Astrocyte (in vitro differentiated cells and primary cell): ENCODE measurements at regions not wholly inside any gene's neighbourhood (a gene's known extent, or its start where the extent isn't known, plus 50 kb on each side); places are given as distances from the start of the nearest gene placed in this dataset.

Source experiments
- DNase-seq: peaks from one replicate; pipeline ENCODE4 v3.0.0-alpha.2; 2010; ENCODE audit warnings: low read depth
- FAIRE-seq: peaks from 2 replicates; lab custom pipeline; 2011; peaks lifted over from hg19 to GRCh38; lab: Jason Lieb, UNC
- H2AFZ ChIP-seq: 2 replicates; pipeline ENCODE4 v1.6.0; 2012; ENCODE audit warnings: low read depth, low read length, inconsistent platforms
- H3K27ac ChIP-seq: 2 replicates; pipeline ENCODE4 v1.5.1; 2011; ENCODE audit warnings: low read depth, low read length, inconsistent platforms
- H3K27me3 ChIP-seq: 2 replicates; pipeline ENCODE4 v1.6.0; 2011; ENCODE audit warnings: low read length, inconsistent platforms; ENCODE audit not compliant: insufficient read depth
- H3K36me3 ChIP-seq: 2 replicates; pipeline ENCODE4 v1.5.1; 2011; ENCODE audit warnings: low read length, inconsistent platforms; ENCODE audit not compliant: insufficient read depth
- H3K4me1 ChIP-seq: 2 replicates; pipeline ENCODE4 v1.5.1; 2011; ENCODE audit warnings: low read length, inconsistent platforms; ENCODE audit not compliant: insufficient read depth
- H3K4me2 ChIP-seq: 2 replicates; pipeline ENCODE4 v1.6.0; 2012; ENCODE audit warnings: low read length, inconsistent platforms
- H3K4me3 ChIP-seq: 2 replicates; pipeline ENCODE4 v1.5.1; 2011; ENCODE audit warnings: low read depth, mild to moderate bottlenecking, low read length, inconsistent platforms; ENCODE audit not compliant: insufficient read depth
- H3K79me2 ChIP-seq: 2 replicates; pipeline ENCODE4 v1.6.0; 2012; ENCODE audit warnings: mild to moderate bottlenecking, low read length, inconsistent platforms; ENCODE audit not compliant: insufficient read depth
- H3K9ac ChIP-seq: 2 replicates; pipeline ENCODE4 v1.6.0; 2012; ENCODE audit warnings: mild to moderate bottlenecking, low read length, inconsistent platforms
- H3K9me3 ChIP-seq: 2 replicates; pipeline ENCODE4 v1.5.1; 2012; ENCODE audit warnings: low read depth, mild to moderate bottlenecking, low read length, inconsistent platforms; ENCODE audit not compliant: insufficient read depth
- H4K20me1 ChIP-seq: 2 replicates; pipeline ENCODE4 v1.6.0; 2012; ENCODE audit warnings: low read length, inconsistent platforms; ENCODE audit not compliant: insufficient read depth
- H3K27ac Mint-ChIP-seq: one replicate; pipeline ENCODE4 v1.8.0; 2021; ENCODE audit warnings: mild to moderate bottlenecking, mixed read lengths; ENCODE audit not compliant: unreplicated experiment
- H3K27me3 Mint-ChIP-seq: one replicate; pipeline ENCODE4 v1.8.0; 2021; ENCODE audit warnings: low read depth, mixed read lengths; ENCODE audit not compliant: unreplicated experiment
- H3K36me3 Mint-ChIP-seq: one replicate; pipeline ENCODE4 v1.8.0; 2021; ENCODE audit warnings: low read depth, mixed read lengths; ENCODE audit not compliant: unreplicated experiment
- H3K4me1 Mint-ChIP-seq: one replicate; pipeline ENCODE4 v1.8.0; 2021; ENCODE audit warnings: low read depth, mixed read lengths; ENCODE audit not compliant: unreplicated experiment
- H3K4me3 Mint-ChIP-seq: one replicate; pipeline ENCODE4 v1.8.0; 2021; ENCODE audit warnings: mild to moderate bottlenecking, moderate library complexity, mixed read lengths; ENCODE audit not compliant: unreplicated experiment
- H3K9me3 Mint-ChIP-seq: one replicate; pipeline ENCODE4 v1.8.0; 2021; ENCODE audit warnings: mild to moderate bottlenecking, mixed read lengths; ENCODE audit not compliant: unreplicated experiment
- CTCF ChIP-seq: IDR thresholded peaks from 2 replicates; pipeline ENCODE4 v1.5.1; 2011; ENCODE audit warnings: low read depth, mild to moderate bottlenecking, inconsistent platforms, low read length, moderate library complexity; ENCODE audit not compliant: insufficient read depth
- EZH2 ChIP-seq: IDR thresholded peaks from 2 replicates; pipeline ENCODE4 v1.6.1; 2012; ENCODE audit warnings: mild to moderate bottlenecking, low read length, inconsistent platforms; ENCODE audit not compliant: insufficient read depth

GRCh38 chr16:72266836-72267235 is 94.9 kb upstream of the PMFBP1 start:
- no peaks in the 10 kb centered on the region for H3K36me3 ChIP-seq
- H3K9me3 ChIP-seq: no peaks in the 10 kb centered on the region
- Mint-ChIP-seq H3K4me3 (no peak overlapping the region), H3K27me3 (no peaks in the 10 kb centered on the region), H3K27ac (no peak overlapping the region), H3K4me1 (no peaks in the 10 kb centered on the region), H3K36me3 (no peaks in the 10 kb centered on the region), H3K9me3 (no peaks in the 10 kb centered on the region)
- H3K9ac ChIP-seq: no peak overlapping the region
- H3K4me1 ChIP-seq: no peaks in the 10 kb centered on the region
- FAIRE-seq (no peak), DNase-seq (no peak)
- H3K27ac ChIP-seq: no peak overlapping the region
- H3K79me2 ChIP-seq: no peaks in the 10 kb centered on the region
- no peak overlapping the region for H2AFZ ChIP-seq
- H3K4me2 ChIP-seq: no peak overlapping the region
- no peaks in the 10 kb centered on the region for H3K27me3 ChIP-seq
- no peak overlapping the region for H3K4me3 ChIP-seq
- H4K20me1 ChIP-seq: no peaks in the 10 kb centered on the region
- no peak for TF ChIP-seq CTCF
- TF ChIP-seq EZH2: no peak

- H3K79me2 ChIP-seq: no peaks in the 10 kb centered on the region
- TF ChIP-seq EZH2: no peak
- H3K9ac ChIP-seq: no peak overlapping the region
- no peak overlapping the region for H3K4me2 ChIP-seq
- no peaks in the 10 kb centered on the region for H3K36me3 Mint-ChIP-seq
- no peak for DNase-seq
- H3K36me3 ChIP-seq: no peaks in the 10 kb centered on the region
- no peak for FAIRE-seq
- H3K9me3 ChIP-seq: no peaks in the 10 kb centered on the region
- H3K27ac Mint-ChIP-seq: no peak overlapping the region
- H3K27ac ChIP-seq: no peak overlapping the region
- H3K4me1 ChIP-seq: no peaks in the 10 kb centered on the region
- no peaks in the 10 kb centered on the region for H3K27me3 Mint-ChIP-seq
- H3K4me1 Mint-ChIP-seq: no peaks in the 10 kb centered on the region
- H3K9me3 Mint-ChIP-seq: no peaks in the 10 kb centered on the region
- no peak overlapping the region for H3K4me3 Mint-ChIP-seq
- no peak overlapping the region for H3K4me3 ChIP-seq
- no peak overlapping the region for H2AFZ ChIP-seq
- H4K20me1 ChIP-seq: no peaks in the 10 kb centered on the region
- H3K27me3 ChIP-seq: no peaks in the 10 kb centered on the region
These were observed 92.8 kb upstream of the PMFBP1 start for GRCh38 chr16:72264771-72265170.

GRCh38 chr16:72262711-72263110 is 90.8 kb upstream of the PMFBP1 start:
- Mint-ChIP-seq H3K9me3 (peaks cover 2% of the 10 kb centered on the region), H3K27me3 (no peaks in the 10 kb centered on the region), H3K27ac (no peak overlapping the region), H3K4me3 (no peak overlapping the region), H3K4me1 (no peaks in the 10 kb centered on the region), H3K36me3 (no peaks in the 10 kb centered on the region)
- TF ChIP-seq CTCF (no peak), EZH2 (no peak)
- H3K27me3 ChIP-seq: no peaks in the 10 kb centered on the region
- H3K79me2 ChIP-seq: no peaks in the 10 kb centered on the region
- no peak overlapping the region for H3K4me2 ChIP-seq
- no peaks in the 10 kb centered on the region for H3K9me3 ChIP-seq
- no peak for FAIRE-seq
- no peaks in the 10 kb centered on the region for H4K20me1 ChIP-seq
- H2AFZ ChIP-seq: no peak overlapping the region
- H3K4me1 ChIP-seq: no peaks in the 10 kb centered on the region
- H3K9ac ChIP-seq: no peak overlapping the region
- H3K27ac ChIP-seq: no peak overlapping the region
- no peaks in the 10 kb centered on the region for H3K36me3 ChIP-seq
- DNase-seq: no peak
- no peak overlapping the region for H3K4me3 ChIP-seq
